ENCODE measurements at regions not wholly inside any gene's neighbourhood (a gene's known extent, or its start where the extent isn't known, plus 50 kb on each side); places are given as distances from the start of the nearest gene placed in this dataset.

DNA sequence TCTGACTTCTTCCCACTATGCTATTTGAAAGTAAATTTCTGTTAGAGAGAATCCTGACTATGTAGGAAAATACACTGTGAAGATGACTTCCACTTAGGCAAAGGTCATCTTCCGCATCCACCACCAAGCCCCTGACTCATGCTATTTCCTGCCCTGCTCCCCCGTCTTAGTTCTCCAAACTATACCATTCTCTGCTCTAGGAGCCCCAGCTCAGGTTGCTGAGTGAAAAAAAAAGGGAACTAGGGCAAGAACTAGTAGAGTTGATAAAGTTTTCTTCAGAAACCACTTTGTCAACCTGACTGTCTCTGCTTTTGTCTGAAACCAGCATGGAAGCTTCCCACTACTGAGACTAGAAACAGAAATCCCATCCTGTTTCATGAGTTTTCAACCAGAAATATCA lies 96.9 kb downstream of the EVX1 start:
- TF ChIP-seq, protein P1, sequence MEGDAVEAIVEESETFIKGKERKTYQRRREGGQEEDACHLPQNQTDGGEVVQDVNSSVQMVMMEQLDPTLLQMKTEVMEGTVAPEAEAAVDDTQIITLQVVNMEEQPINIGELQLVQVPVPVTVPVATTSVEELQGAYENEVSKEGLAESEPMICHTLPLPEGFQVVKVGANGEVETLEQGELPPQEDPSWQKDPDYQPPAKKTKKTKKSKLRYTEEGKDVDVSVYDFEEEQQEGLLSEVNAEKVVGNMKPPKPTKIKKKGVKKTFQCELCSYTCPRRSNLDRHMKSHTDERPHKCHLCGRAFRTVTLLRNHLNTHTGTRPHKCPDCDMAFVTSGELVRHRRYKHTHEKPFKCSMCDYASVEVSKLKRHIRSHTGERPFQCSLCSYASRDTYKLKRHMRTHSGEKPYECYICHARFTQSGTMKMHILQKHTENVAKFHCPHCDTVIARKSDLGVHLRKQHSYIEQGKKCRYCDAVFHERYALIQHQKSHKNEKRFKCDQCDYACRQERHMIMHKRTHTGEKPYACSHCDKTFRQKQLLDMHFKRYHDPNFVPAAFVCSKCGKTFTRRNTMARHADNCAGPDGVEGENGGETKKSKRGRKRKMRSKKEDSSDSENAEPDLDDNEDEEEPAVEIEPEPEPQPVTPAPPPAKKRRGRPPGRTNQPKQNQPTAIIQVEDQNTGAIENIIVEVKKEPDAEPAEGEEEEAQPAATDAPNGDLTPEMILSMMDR (conservative IDR thresholded peaks at IDR 0.05 in 1 of 2, IDR thresholded peaks at IDR 0.05 in 1 of 2; ENCODE audit: low read depth in 1 of 2, low read length in 2 of 2) = no peak
- TF ChIP-seq EZH2 (IDR thresholded peaks at IDR 0.05; ENCODE audit: low read length, missing control alignments) = no peak

All from fibroblast of lung (primary cell).